SKM-1 treated with dmso at 0.1 percent for 144 hours (cell line): ENCODE measurements at regions not wholly inside any gene's neighbourhood (a gene's known extent, or its start where the extent isn't known, plus 50 kb on each side); places are given as distances from the start of the nearest gene placed in this dataset.

Experiments used
- DNase-seq: peaks from one replicate; lab custom pipeline; 2025; ENCODE audit not compliant: unreplicated experiment; lab: John Stamatoyannopoulos, UW

- no peak for DNase-seq
Measured at GRCh38 chr13:74444161-74444571, 310.0 kb upstream of the KLF12 start.

GRCh38 chr13:74443631-74444030 is 309.4 kb upstream of the KLF12 start:
- no peak for DNase-seq

- DNase-seq: no peak
Measured at GRCh38 chr13:74442751-74443150, 308.5 kb upstream of the KLF12 start.

- DNase-seq: no peak
Measured at GRCh38 chr13:74438901-74439300, 304.7 kb upstream of the KLF12 start.

GRCh38 chr13:74434782-74435181 is 300.6 kb upstream of the KLF12 start:
- DNase-seq: no peak

- no peak for DNase-seq
Measured at GRCh38 chr13:74424455-74424854, 290.3 kb upstream of the KLF12 start.

- DNase-seq: no peak
Measured at GRCh38 chr13:74423434-74423833, 289.2 kb upstream of the KLF12 start.

- DNase-seq: no peak
Measured at GRCh38 chr13:74414458-74414857, 280.3 kb upstream of the KLF12 start.

- no peak for DNase-seq
Measured at GRCh38 chr13:74413482-74413881, 279.3 kb upstream of the KLF12 start.

GRCh38 chr13:74409551-74409950 is 275.3 kb upstream of the KLF12 start:
- DNase-seq: no peak

- no peak for DNase-seq
Measured at GRCh38 chr13:74406420-74406819, 272.2 kb upstream of the KLF12 start.

- no peak for DNase-seq
Measured at GRCh38 chr13:74398599-74398998, 264.4 kb upstream of the KLF12 start.

- no peak for DNase-seq
Measured at GRCh38 chr13:74389056-74389455, 254.9 kb upstream of the KLF12 start.

- DNase-seq: no peak
Measured at GRCh38 chr13:74388626-74389025, 254.4 kb upstream of the KLF12 start.

GRCh38 chr13:74372511-74372910 is 238.3 kb upstream of the KLF12 start:
- no peak for DNase-seq

- no peak for DNase-seq
Measured at GRCh38 chr13:74367193-74367592, 233.0 kb upstream of the KLF12 start.

- DNase-seq: no peak
Measured at GRCh38 chr13:74361274-74361673, 227.1 kb upstream of the KLF12 start.

GRCh38 chr13:74346960-74347359 is 212.8 kb upstream of the KLF12 start:
- DNase-seq: no peak

GRCh38 chr13:74338341-74338740 is 204.1 kb upstream of the KLF12 start:
- no peak for DNase-seq

GRCh38 chr13:74336546-74336945 is 202.3 kb upstream of the KLF12 start:
- no peak for DNase-seq

GRCh38 chr13:74335370-74335769 is 201.2 kb upstream of the KLF12 start:
- DNase-seq: no peak

- DNase-seq: no peak
Measured at GRCh38 chr13:74329962-74330361, 195.8 kb upstream of the KLF12 start.

GRCh38 chr13:74325106-74325505 is 190.9 kb upstream of the KLF12 start:
- no peak for DNase-seq

GRCh38 chr13:74324338-74324737 is 190.1 kb upstream of the KLF12 start:
- no peak for DNase-seq
